KMS-11 (cell line): ENCODE measurements at regions not wholly inside any gene's neighbourhood (a gene's known extent, or its start where the extent isn't known, plus 50 kb on each side); places are given as distances from the start of the nearest gene placed in this dataset.

Source experiments
- H2AFZ ChIP-seq: fragments of 200-600 bp; sonication (generic); 2 replicates; pipeline ENCODE4 v1.6.1; 2016; ENCODE audit warnings: antibody characterized with exemption, mixed run types, low read depth
- H3K27ac ChIP-seq: fragments of 200-600 bp; sonication (generic); 2 replicates; pipeline ENCODE4 v1.6.1; 2016; ENCODE audit warnings: mild to moderate bottlenecking, mixed run types
- H3K27me3 ChIP-seq: fragments of 200-600 bp; sonication (generic); 2 replicates; pipeline ENCODE4 v1.6.1; 2017; ENCODE audit warnings: mild to moderate bottlenecking, low read depth, mixed run types, moderate library complexity; ENCODE audit not compliant: insufficient read depth
- H3K36me3 ChIP-seq: fragments of 200-600 bp; sonication (generic); 2 replicates; pipeline ENCODE4 v1.6.1; 2017; ENCODE audit warnings: mild to moderate bottlenecking, mixed run types; ENCODE audit not compliant: insufficient read depth
- H3K4me1 ChIP-seq: fragments of 200-600 bp; sonication (generic); 2 replicates; pipeline ENCODE4 v1.6.1; 2016; ENCODE audit warnings: mild to moderate bottlenecking, low read depth, mixed run types; ENCODE audit not compliant: poor library complexity, severe bottlenecking
- H3K4me2 ChIP-seq: fragments of 200-600 bp; sonication (generic); 2 replicates; pipeline ENCODE4 v1.7.0; 2016; ENCODE audit warnings: mild to moderate bottlenecking, mixed run types
- H3K4me3 ChIP-seq: fragments of 200-600 bp; sonication (generic); IDR thresholded peaks from 2 replicates; pipeline ENCODE4 v1.6.1; 2017; ENCODE audit warnings: low read depth, low read length, mixed read lengths; ENCODE audit not compliant: insufficient read depth
- H3K79me2 ChIP-seq: fragments of 200-600 bp; sonication (generic); 2 replicates; pipeline ENCODE4 v1.6.1; 2016; ENCODE audit warnings: low read depth, mixed run types; ENCODE audit not compliant: insufficient read depth
- H3K9ac ChIP-seq: fragments of 200-600 bp; sonication (generic); 2 replicates; pipeline ENCODE4 v1.6.1; 2016; ENCODE audit warnings: mild to moderate bottlenecking, mixed run types
- H4K20me1 ChIP-seq: fragments of 200-600 bp; sonication (generic); 2 replicates; pipeline ENCODE4 v1.6.1; 2016; ENCODE audit warnings: mild to moderate bottlenecking, mixed run types; ENCODE audit not compliant: insufficient read depth
- TF ChIP-seq, protein P1 (sequence below): fragments of 200-600 bp; sonication (generic); conservative IDR thresholded peaks from 2 replicates; pipeline ENCODE4 v1.6.1; 2017; ENCODE audit warnings: low read depth, mild to moderate bottlenecking, antibody characterized with exemption, low read length, moderate library complexity, mixed read lengths

GRCh38 chr5:155475318-155475717, 461.8 kb downstream of the KIF4B start:
- Histone ChIP-seq H3K27me3 (no peaks in the 10 kb centered on the region), H3K36me3 (no peaks in the 10 kb centered on the region), H3K27ac (no peak overlapping the region), H2AFZ (no peak overlapping the region), H3K79me2 (no peaks in the 10 kb centered on the region), H3K4me3 (no peak overlapping the region), H4K20me1 (no peaks in the 10 kb centered on the region), H3K9ac (no peak overlapping the region), H3K4me1 (no peaks in the 10 kb centered on the region), H3K4me2 (no peak overlapping the region)
- TF ChIP-seq, protein P1, sequence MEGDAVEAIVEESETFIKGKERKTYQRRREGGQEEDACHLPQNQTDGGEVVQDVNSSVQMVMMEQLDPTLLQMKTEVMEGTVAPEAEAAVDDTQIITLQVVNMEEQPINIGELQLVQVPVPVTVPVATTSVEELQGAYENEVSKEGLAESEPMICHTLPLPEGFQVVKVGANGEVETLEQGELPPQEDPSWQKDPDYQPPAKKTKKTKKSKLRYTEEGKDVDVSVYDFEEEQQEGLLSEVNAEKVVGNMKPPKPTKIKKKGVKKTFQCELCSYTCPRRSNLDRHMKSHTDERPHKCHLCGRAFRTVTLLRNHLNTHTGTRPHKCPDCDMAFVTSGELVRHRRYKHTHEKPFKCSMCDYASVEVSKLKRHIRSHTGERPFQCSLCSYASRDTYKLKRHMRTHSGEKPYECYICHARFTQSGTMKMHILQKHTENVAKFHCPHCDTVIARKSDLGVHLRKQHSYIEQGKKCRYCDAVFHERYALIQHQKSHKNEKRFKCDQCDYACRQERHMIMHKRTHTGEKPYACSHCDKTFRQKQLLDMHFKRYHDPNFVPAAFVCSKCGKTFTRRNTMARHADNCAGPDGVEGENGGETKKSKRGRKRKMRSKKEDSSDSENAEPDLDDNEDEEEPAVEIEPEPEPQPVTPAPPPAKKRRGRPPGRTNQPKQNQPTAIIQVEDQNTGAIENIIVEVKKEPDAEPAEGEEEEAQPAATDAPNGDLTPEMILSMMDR: no peak

DNA sequence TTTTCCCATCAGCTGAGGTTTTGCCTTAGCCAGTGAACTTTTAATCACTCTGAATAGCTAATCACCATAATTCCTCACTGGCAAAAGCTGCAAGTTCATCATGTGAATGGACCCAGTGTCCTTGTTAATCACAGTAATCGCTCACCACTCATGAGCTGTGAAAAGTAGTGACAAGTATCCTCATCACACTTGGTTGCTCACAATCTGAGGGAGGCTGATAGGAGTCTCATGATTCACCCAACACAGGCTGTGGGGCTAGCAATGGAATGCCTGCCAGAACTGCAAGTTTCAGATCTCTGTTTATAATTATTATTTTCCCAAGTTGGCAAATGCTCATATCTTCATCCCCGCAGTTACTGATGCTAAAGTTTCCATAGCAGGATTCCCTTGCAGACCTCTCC, 467.2 kb downstream of the KIF4B start:
- no peak overlapping the region for H2AFZ ChIP-seq
- no peak overlapping the region for H3K27ac ChIP-seq
- TF ChIP-seq, protein P1: no peak
- H3K79me2 ChIP-seq: no peaks in the 10 kb centered on the region
- H3K4me3 ChIP-seq: no peak overlapping the region
- H4K20me1 ChIP-seq: no peaks in the 10 kb centered on the region
- no peaks in the 10 kb centered on the region for H3K4me1 ChIP-seq
- H3K9ac ChIP-seq: no peak overlapping the region
- H3K27me3 ChIP-seq: no peaks in the 10 kb centered on the region
- no peaks in the 10 kb centered on the region for H3K36me3 ChIP-seq
- H3K4me2 ChIP-seq: no peak overlapping the region

DNA sequence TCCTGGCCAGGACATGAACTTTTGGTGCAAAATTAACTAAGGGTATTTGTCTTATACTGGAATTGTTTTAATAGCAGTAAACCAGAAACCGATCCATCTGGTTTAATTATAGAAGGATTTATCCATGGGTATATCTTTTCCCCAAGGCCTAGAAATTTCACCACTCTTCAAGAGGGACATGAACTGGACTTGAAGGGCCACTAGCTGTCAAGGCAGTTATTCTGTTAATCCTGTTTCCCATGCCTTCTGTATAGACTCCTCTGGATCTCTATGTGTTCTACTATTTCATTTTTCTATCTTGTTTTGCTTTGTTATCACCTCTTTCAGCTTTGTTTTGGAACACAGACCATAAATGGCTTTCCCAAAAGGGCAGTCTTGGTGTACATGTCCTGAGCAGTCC, 467.6 kb downstream of the KIF4B start:
- H3K4me2 ChIP-seq: no peak overlapping the region
- H3K4me1 ChIP-seq: no peaks in the 10 kb centered on the region
- H4K20me1 ChIP-seq: no peaks in the 10 kb centered on the region
- no peaks in the 10 kb centered on the region for H3K79me2 ChIP-seq
- H3K36me3 ChIP-seq: no peaks in the 10 kb centered on the region
- no peak overlapping the region for H2AFZ ChIP-seq
- TF ChIP-seq, protein P1: no peak
- H3K27me3 ChIP-seq: no peaks in the 10 kb centered on the region
- H3K9ac ChIP-seq: no peak overlapping the region
- no peak overlapping the region for H3K4me3 ChIP-seq
- no peak overlapping the region for H3K27ac ChIP-seq

DNA sequence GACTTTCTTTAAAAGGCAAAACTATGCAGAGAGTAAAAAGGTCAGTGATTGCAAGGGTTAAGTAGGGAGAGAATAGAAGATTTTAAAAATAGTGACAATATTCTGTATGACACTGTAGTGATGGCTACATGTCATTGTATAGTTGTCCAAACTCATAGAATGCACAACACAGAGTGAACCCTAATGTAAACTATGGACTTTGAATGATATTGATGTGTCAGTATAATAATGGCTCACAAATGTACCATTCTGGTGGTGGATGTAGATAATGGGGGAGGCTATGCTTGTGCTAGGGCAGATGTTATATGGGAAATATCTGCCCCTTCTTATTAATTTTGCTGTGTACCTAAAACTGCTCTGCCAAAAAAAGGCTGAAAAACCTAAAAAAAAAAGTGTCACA, 468.9 kb downstream of the KIF4B start:
- TF ChIP-seq, protein P1: no peak
- Histone ChIP-seq H3K27me3 (no peaks in the 10 kb centered on the region), H3K4me3 (no peak overlapping the region), H3K36me3 (no peaks in the 10 kb centered on the region), H3K9ac (no peak overlapping the region), H3K4me2 (no peak overlapping the region), H3K4me1 (no peaks in the 10 kb centered on the region), H4K20me1 (no peaks in the 10 kb centered on the region), H2AFZ (no peak overlapping the region), H3K79me2 (no peaks in the 10 kb centered on the region), H3K27ac (no peak overlapping the region)

DNA sequence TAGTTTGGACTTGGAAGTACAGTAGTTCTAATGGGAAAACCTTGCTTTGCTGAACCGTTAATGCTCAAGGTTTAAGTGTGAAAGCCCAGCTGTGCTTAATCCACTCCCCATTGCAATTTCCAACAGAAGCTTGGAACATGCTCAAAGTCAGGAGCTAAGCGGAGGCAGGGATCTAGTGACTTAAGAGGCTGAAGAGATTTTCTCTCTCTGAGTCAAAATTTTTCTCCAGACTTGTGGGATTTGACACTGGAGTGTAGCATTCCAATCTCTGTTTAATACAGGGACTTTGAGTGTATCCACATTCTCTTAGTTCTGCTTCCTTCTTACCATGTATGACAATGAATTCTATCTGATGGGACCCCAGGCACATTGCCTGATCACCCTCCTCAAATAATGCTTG, 471.8 kb downstream of the KIF4B start:
- no peak overlapping the region for H3K9ac ChIP-seq
- H2AFZ ChIP-seq: no peak overlapping the region
- no peak overlapping the region for H3K4me3 ChIP-seq

More for the DNA sequence above, 471.8 kb downstream of the KIF4B start:
- no peak overlapping the region for H3K4me2 ChIP-seq
- H3K79me2 ChIP-seq: no peaks in the 10 kb centered on the region
- H3K27ac ChIP-seq: no peak overlapping the region
- no peaks in the 10 kb centered on the region for H3K4me1 ChIP-seq
- H3K27me3 ChIP-seq: no peaks in the 10 kb centered on the region
- H3K36me3 ChIP-seq: no peaks in the 10 kb centered on the region
- no peaks in the 10 kb centered on the region for H4K20me1 ChIP-seq
- TF ChIP-seq, protein P1: no peak
